HEK293T (cell line): ENCODE measurements at regions not wholly inside any gene's neighbourhood (a gene's known extent, or its start where the extent isn't known, plus 50 kb on each side); places are given as distances from the start of the nearest gene placed in this dataset.

Source experiments
- CTCF ChIA-PET: fragments of 350-600 bp; formaldehyde crosslinking; extraction: SDS; loops from one replicate; lab custom pipeline; 2021; ENCODE audit warnings: antibody characterized with exemption, inconsistent platforms; lab: Yijun Ruan, JAX
- POLR2A ChIA-PET: fragments of 350-600 bp; formaldehyde crosslinking; extraction: SDS; loops from one replicate; lab custom pipeline; 2020; ENCODE audit warnings: antibody characterized with exemption, inconsistent platforms; lab: Yijun Ruan, JAX
- DNase-seq: peaks from one replicate; pipeline ENCODE4 v3.0.0; 2012; ENCODE audit warnings: mixed read lengths; ENCODE audit errors: extremely low spot score
- ARNT ChIP-seq: fragments of 450-650 bp; IDR thresholded peaks from 2 replicates; pipeline ENCODE4 v1.6.1; 2017; ENCODE audit warnings: mild to moderate bottlenecking
- BHLHE40 ChIP-seq: fragments of 450-650 bp; IDR thresholded peaks from 2 replicates; pipeline ENCODE4 v1.6.1; 2016; ENCODE audit warnings: mild to moderate bottlenecking, moderate library complexity, borderline replicate concordance
- CTBP1 ChIP-seq: fragments of 450-650 bp; IDR thresholded peaks from 2 replicates; pipeline ENCODE4 v1.6.1; 2016; ENCODE audit warnings: borderline replicate concordance
- ELF4 ChIP-seq: fragments of 450-650 bp; IDR thresholded peaks from 2 replicates; pipeline ENCODE4 v1.6.1; 2017; ENCODE audit warnings: antibody characterized with exemption
- FOXA1 ChIP-seq: fragments of 450-650 bp; IDR thresholded peaks from 2 replicates; pipeline ENCODE4 v1.6.1; 2016; ENCODE audit warnings: mild to moderate bottlenecking
- FOXK2 ChIP-seq: fragments of 450-650 bp; IDR thresholded peaks from 2 replicates; pipeline ENCODE4 v1.6.1; 2016; ENCODE audit warnings: mild to moderate bottlenecking
- FOXM1 ChIP-seq: fragments of 450-650 bp; IDR thresholded peaks from 2 replicates; pipeline ENCODE4 v1.6.1; 2017; ENCODE audit warnings: mild to moderate bottlenecking, borderline replicate concordance
- HDGF ChIP-seq: fragments of 450-650 bp; IDR thresholded peaks from 2 replicates; pipeline ENCODE4 v1.6.1; 2017; ENCODE audit warnings: antibody characterized with exemption, borderline replicate concordance
- L3MBTL2 ChIP-seq: fragments of 450-650 bp; conservative IDR thresholded peaks from 2 replicates; pipeline ENCODE4 v1.6.1; 2016; ENCODE audit warnings: mild to moderate bottlenecking
- LEF1 ChIP-seq: fragments of 450-650 bp; IDR thresholded peaks from 2 replicates; pipeline ENCODE4 v1.6.1; 2017; ENCODE audit warnings: mild to moderate bottlenecking, borderline replicate concordance
- NFRKB ChIP-seq: fragments of 450-650 bp; IDR thresholded peaks from 2 replicates; pipeline ENCODE4 v1.6.1; 2016; ENCODE audit warnings: mild to moderate bottlenecking, moderate library complexity
- PKNOX1 ChIP-seq: fragments of 450-650 bp; IDR thresholded peaks from 2 replicates; pipeline ENCODE4 v1.6.1; 2016
- SP1 ChIP-seq: fragments of 450-650 bp; IDR thresholded peaks from 2 replicates; pipeline ENCODE4 v1.6.1; 2017
- SUZ12 ChIP-seq: fragments of 450-650 bp; IDR thresholded peaks from 2 replicates; pipeline ENCODE4 v1.6.1; 2016; ENCODE audit warnings: mild to moderate bottlenecking
- TARDBP ChIP-seq: fragments of 450-650 bp; IDR thresholded peaks from 2 replicates; pipeline ENCODE4 v1.6.1; 2016
- ZNF384 ChIP-seq: fragments of 450-650 bp; IDR thresholded peaks from 2 replicates; pipeline ENCODE4 v1.6.1; 2016

- TF ChIP-seq PKNOX1 (no peak), SP1 (no peak), LEF1 (no peak), FOXM1 (no peak), TARDBP (no peak), ARNT (no peak), ZNF384 (no peak), L3MBTL2 (no peak), ELF4 (no peak), SUZ12 (no peak), HDGF (no peak), CTBP1 (no peak), FOXA1 (no peak), NFRKB (no peak)
- no peak for DNase-seq
- ChIA-PET CTCF (no interaction called here), POLR2A (no interaction called here)
Measured at GRCh38 chr13:107585469-107586180, 629.7 kb downstream of the LIG4 start.

DNA sequence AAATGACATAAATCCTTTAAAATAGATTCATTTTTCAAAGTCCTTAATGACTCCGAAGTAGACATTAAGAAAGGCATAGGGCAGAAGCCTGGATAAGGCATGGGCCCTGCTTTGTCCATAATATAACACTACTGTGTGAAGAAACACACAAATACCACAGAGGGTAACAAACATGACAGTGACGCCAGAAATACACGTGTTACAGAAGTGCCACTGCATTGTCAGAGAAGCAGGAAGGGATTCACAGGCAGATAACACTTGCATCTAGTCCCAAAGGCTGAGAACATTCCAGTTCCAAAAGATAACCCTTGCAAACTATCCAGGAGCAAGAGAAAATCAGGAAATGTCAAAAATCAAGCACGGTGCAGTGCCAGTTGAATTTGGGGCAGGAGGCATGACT is 633.2 kb downstream of the LIG4 start:
- DNase-seq, result no peak
- POLR2A ChIA-PET, result no interaction called here
- CTCF ChIA-PET, result no interaction called here
- TF ChIP-seq HDGF, result no peak
- no peak for TF ChIP-seq FOXM1
- TF ChIP-seq FOXA1, result no peak
- no peak for TF ChIP-seq NFRKB
- TF ChIP-seq SP1, result no peak
- TF ChIP-seq PKNOX1, result no peak
- TF ChIP-seq LEF1, result no peak
- TF ChIP-seq CTBP1, result no peak
- no peak for TF ChIP-seq BHLHE40
- TF ChIP-seq L3MBTL2, result no peak
- TF ChIP-seq ARNT, result no peak
- no peak for TF ChIP-seq SUZ12
- no peak for TF ChIP-seq FOXK2
- no peak for TF ChIP-seq ZNF384

DNA sequence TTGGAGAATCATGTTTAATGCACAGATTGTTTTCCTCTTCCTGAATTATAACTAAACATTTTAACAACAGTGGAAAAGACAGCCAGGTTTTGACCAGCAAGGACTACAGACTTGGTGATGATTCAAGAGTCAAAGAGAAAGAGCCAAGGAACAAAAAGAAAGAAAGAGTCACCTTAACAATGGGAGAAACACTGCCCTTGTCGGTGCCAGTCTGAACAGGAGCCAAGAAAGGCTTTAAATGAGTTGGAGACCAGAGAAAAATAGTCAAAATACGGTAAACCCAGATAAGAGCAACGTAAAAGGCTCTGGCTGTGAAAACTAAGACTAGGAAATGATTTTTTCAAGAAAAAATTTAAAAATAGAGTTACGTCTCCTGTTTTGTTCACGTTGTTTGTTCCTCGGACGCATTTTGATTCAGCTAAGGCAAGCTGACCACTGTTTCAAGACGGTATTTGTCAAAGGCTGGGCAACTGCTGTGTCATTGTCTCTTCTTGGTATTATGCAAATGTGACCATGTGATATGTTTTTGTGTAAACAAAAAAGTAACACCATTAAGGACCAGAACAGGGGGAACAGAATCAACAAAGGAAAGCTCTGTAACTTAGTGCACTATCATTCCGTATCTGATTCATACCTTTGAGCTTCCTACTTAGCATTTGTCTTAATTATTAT is 634.5 kb downstream of the LIG4 start:
- POLR2A ChIA-PET, result no interaction called here
- TF ChIP-seq NFRKB (no peak), SUZ12 (no peak), ARNT (no peak), PKNOX1 (no peak), HDGF (no peak), FOXA1 (no peak), FOXK2 (no peak), SP1 (no peak)
- CTCF ChIA-PET, result no interaction called here
- DNase-seq, result no peak

DNA sequence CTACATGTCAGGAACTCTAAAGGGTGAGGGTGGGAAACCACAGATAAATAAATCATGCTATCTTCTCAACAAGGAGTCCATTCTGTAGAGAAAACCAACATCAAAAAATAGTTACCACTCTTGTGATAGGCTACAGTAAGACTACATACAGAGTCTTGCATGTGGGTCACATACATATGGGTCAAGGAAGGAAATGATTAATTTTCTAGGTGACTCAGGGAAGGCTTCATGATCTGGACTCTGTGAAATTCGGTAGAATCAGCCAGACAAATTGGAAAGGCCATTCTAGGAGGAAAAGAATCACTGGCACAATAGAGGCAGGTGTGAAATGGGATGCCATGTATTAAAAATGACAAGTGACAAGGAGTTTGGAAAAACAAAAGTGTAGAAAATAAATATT is 638.9 kb downstream of the LIG4 start:
- ChIA-PET CTCF (no interaction called here), POLR2A (no interaction called here)
- TF ChIP-seq TARDBP (no peak), ARNT (no peak), LEF1 (no peak), L3MBTL2 (no peak), BHLHE40 (no peak), ELF4 (no peak), NFRKB (no peak), HDGF (no peak), FOXA1 (no peak), PKNOX1 (no peak), SP1 (no peak), CTBP1 (no peak), FOXM1 (no peak), SUZ12 (no peak), ZNF384 (no peak), FOXK2 (no peak)
- DNase-seq, result no peak

GRCh38 chr13:107574517-107575210 is 640.7 kb downstream of the LIG4 start:
- TF ChIP-seq LEF1 (no peak), FOXA1 (no peak), TARDBP (no peak)
- DNase-seq, result no peak
- ChIA-PET CTCF (no interaction called here), POLR2A (no interaction called here)
